NCI-H2171 treated with DMSO at 0.1 percent for 48 hours (cell line): ENCODE measurements at regions not wholly inside any gene's neighbourhood (a gene's known extent, or its start where the extent isn't known, plus 50 kb on each side); places are given as distances from the start of the nearest gene placed in this dataset.
"Not testable (repeated sequence)": the region's sequence is repeated elsewhere in the genome, so short reads cannot be mapped to it uniquely, and the experiment has no call there.

Source experiments
- DNase-seq: peaks from one replicate; lab custom pipeline; 2025; lab: John Stamatoyannopoulos, UW

DNA sequence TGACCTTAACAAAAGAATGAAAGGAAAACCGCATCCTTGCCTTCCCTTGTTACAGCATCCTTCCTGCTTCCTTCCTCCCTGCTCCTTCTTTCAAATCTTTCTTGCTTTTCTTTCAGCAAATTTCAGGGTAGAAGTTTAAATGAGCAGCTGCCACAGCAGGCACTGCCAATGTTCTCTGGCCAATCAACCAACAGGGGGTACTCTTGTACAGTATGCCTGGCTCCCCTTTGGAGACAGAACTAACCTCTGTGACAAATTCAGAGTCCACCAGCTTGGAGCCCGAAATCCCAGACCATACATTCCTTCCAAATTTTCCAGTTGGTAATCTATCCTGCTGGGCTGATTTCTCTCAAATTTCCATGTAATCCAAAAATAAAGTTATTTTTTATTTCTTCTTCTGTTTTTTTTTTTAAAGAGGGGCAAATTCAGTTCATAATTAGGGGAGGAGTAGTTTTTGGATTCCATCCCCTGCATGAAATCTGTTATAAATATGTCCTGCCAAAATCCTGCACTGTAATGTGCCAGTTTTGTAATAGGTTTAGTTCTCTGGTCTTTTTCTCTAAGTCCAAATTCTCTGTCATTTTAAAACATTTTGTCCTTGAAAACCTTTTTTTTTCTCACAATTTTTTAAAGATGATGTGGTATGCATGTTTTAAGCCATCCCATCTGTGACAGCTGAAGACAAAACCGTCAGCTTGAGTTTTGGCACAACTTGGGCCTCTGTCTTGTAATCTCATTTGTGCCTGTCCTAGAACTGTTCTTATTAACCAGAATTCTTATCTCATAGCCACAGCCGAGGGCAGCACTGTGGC lies 610.0 kb upstream of the LMO3 start:
- DNase-seq: no peak

DNA sequence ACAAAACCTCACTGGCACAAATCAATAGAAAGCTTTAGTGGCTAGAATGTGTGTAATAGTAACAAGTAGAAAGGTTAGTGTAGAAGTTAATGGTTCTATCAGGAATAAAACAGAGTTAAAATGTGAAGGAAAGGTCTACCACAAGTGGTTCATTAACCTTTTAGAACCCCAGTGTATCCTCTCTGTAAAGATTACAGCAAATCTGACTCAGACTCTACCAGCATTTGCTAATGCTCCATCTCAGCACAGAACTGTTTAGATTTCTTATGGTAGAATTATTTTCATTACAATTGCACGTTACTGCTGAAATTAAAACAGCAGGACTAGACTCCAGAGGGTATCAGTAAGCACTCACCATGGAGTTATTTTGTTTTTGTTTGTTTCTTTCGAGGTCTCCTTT lies 609.0 kb upstream of the LMO3 start:
- no peak for DNase-seq

DNA sequence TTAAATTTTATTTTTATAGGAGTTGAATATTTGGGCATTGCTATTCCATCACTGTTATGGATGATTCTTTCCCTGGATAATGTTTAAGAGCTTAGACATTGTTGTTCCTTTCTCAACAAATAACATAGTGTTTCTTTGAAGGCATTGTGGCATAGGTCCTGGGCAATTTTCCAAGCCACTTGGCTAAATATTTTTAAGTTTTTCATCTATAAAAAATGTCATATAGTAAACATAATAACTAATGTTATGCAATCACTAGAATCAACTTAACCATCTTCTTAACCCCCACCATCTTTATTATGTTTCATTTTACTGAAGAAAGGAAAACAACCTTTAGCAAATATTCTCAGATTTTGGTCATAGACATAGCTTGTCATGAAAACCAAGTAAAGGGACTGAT lies 600.6 kb upstream of the LMO3 start:
- DNase-seq: no peak

DNA sequence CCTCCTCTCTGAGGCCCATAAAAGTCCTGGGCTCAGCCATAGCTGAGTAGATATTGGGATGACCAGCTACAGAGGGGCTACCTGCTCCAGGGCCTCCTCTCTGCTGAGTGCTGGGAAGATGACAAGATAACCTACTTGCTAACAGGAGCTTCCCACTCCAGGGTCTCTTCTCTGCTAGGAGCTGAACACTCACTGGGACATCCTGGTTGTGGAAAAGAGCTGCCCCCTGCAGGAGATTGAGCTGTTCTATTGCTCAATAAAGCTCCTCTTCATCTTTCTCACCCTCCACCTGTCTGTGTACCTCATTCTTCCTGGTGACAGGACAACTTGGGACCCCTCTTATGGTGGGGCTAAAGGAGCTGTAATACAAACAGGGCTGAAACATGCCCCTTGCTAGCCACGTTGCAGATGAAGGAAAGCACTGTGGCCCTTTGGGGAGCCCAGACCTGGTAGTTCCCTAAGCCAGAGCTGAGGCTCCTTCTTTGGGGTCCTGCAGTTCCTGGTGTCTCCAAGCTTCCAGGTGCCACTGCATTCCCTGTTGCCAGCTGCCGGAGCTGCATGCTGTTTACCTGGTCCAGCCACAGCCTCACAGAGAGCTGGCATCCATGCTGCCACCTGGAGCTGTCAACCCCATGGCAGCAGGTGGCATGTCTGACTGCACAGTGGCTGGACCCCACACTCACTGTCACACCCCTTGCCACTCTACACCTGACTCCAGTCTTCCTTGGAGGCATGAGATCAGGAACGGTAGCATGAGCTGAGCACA lies 598.5 kb upstream of the LMO3 start:
- DNase-seq: no peak

DNA sequence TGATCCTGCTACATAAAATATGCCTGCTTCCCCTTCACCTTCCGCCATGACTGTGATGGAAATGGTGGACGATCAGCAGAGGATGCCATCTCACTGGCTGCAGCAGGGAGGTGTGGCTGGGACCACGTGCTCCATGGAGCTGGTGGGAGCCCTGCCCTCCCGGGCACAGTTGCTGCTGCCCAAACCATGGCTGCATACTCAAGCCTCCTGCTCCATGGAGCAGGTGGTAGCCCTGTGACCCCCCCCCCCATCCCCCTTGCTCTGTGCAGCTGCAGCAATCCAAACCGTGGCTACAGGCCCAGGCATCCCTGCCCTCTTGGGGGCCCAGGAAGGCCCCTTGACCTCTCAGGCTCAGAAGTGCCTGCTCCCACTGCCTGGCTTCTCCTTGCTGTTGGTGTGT lies 597.5 kb upstream of the LMO3 start:
- no peak for DNase-seq

DNA sequence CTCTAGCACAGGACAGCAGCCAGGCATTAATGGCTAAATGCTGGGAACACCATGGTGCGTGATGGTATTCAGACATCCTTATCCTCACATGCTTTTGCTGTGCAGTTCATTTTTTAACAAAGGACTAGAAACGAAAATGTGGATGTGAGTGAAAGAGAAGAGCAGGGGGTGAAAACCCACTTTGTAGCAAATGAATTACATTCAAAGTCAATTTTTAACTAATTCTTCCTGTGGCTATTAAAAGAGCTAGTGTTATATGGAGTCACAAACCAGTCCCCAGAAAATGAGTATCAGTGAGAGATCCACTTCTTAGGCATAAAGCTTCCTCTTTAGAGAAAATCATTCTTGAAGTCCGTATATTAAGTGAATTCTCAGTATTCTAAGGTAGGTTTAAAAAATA lies 592.0 kb upstream of the LMO3 start:
- no peak for DNase-seq

DNA sequence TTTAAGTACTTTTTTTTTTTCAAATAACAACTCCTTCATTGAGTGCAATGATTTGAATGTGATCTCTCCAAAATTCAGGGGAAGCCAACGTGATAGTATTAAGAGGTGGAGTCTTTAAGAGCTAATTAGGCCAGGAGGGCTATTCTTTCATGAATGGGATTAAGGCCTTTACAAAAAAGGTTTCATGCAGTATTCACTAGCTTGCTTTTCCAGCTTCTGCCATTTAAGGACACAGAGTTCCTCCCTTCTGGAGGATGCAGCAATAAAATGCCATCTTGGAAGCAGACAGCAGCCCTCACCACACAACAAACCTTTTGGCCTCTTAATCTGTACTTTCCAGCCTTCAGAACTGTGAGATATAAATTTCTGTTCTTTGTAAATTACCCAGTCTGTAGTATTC lies 586.8 kb upstream of the LMO3 start:
- no peak for DNase-seq

DNA sequence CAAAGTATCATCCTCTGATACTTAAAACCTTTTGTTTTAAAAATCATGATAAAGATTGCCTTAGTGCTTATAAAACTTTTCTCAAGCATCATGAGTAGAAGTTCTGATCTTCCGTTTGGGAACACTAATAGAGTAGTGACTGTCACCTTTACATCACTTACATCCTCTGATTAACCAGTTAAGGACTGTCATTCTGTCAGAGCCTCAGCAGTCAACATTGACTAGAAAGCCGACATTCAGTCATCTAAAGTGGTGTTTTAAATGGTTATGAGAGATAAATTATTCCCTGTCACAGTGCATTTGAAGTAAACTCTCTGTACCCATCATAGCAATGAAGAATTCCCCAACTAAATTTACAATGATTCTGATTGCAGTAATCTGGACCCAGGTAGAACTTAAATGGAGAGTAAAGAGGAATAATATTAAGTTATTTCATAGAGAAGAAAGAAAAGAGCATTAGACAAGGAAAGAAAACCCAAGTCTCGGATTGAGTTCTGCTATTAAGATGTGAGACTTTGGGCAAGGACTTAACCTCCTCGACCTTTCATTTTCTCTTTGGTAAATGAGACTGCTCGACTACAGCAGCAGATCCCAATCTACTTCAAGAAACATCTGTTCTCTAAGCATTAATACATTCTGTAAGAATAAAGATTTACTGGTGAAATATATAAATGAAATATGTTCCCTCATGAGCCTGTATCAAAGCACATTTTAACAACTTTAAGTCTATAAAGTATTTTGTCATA lies 563.9 kb upstream of the LMO3 start:
- DNase-seq: no peak

DNA sequence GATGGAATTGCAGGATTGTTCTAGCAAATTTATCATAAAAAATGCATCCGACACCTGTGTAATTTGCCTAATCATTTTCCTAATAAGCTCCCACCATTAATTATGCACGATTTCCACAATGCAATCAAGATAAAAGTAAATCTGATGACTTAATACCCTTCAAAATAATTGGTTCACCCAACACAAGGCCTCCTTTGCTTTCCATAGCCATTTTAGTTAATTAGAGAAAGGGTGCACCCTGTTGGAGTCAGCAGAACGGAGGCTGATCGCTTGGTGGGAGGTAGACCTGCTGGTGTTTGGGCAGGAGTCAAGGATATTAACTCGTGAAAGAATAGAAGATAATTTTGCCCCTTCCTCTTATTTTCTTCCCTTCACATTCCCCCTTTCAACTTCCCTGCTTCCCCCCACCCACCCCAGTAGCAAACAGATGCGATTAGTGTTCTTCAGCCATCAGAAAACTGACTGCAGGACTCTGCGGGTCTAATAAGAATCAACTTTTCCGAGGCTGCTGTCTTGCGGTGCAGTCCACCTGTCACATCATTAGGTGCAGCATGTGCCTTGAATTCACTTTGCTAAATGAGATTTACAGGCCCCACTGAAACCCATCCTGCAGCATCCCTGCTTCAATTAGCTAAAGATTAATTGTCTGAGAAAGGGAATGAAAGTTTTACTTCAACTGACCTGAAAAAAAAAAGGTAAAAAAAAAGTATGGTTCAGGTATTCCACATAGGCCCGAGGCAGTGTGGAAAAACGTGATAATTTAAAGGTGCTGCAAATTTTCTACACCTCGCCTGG lies 553.7 kb upstream of the LMO3 start:
- DNase-seq: no peak

DNA sequence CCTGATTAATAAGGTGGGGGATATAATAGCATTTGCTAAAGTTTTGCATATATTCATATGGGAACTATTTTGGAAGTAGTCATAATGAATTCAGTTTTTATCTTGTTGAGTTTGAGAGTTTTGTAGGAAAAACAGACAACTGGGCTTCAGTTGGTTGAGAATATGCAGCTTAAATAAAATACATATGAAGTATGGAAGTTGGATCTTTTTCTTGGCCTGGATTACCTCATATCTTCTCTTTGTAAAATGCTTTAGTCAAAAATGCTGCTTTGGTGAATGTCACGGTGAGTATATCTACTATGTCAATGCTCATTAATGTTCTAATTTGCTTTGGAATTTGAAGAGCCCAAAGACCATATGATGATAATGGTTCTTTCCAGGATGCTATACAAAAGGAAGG lies 552.2 kb upstream of the LMO3 start:
- no peak for DNase-seq

DNA sequence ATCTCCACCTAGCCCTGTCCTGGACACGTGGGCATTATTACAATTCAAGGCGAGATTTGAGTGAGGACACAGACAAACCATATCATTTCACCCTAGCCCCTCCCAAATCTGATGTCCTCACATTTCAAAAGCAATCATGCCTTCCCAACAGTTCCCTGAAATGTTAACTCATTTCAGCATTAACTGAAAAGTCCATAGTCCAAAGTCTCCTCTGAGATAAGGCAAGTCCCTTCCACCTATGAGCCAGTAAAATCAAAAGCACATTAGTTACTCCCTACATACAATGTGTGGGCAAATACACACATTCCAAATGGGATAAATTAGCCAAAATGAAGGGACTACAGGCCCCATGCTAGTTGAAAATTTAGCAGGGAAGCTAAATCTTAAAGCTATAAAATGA lies 546.0 kb upstream of the LMO3 start:
- DNase-seq: no peak

DNA sequence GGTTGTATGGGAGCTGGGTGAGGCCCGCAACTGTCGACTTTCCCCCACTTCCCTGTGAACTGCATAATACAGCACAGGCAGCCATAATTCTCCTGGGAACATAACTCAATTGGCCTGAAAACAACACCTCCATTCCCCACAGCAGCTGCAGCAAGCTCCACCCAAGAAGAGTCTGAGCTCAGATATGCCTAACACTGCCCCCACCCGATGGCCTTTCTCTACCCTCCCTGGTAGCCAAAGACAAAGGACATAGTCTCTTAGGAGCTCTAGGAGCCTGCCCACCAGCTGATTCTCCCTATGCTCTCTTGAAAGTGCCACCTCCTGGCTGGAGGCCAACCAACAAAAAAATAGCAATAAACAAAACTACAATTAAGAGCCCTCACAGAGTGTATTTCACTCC lies 542.7 kb upstream of the LMO3 start:
- DNase-seq: no peak

DNA sequence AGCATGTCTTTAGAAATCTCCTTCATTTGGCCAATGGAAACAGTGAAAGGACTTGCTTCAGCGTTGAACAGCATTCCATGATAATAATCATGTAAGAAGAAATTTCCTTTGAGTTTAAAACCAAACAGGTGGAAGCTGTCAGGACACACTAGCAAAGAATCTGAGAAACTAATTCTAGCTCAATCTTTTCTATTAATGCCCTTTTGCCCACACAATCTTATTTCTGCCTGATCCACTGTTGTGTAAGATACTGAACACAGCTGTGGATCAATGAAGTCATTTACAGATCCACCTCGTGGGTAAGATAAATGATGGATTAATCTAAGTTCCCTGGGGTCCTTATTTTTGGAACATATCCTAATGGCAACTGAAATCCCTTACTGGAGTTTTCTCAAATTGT lies 536.9 kb upstream of the LMO3 start:
- DNase-seq: no peak

DNA sequence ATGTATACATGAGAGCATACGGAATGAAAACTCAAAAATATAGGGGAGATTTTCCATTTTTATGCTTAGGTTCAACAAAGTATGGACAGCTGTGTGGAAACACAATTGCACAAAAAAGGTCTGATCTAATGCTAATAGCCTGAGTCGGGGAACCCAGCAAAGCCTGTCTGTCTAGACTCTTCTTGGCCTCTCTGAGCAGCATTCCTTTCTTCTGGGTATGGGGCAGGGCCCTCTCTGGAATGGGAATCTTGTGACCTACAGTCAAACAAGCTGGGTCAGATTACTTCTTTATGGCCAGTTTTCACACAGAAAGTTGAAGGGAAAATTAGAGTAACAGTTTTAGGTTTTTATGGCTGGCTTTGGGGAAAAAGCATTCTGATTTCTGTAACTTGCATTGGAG lies 534.0 kb upstream of the LMO3 start:
- DNase-seq: no peak

DNA sequence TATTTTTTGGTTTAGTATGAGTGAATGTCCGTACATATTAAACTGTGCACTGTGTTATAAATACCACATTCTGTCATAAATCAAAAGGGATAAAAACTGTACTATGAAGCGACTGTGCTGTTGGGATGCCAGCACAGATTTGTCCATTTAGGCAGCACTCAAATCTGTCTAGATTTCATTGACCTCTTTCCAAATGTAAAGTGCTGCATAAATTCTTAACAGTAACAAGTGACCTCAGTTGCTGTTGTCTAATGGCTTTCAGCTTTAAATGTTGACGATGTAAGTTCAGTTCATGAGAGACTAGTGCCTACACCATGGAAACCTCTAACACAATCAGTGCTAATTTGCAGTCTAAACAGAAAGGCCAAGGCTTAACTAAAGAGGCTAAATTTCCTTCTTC lies 531.4 kb upstream of the LMO3 start:
- no peak for DNase-seq

DNA sequence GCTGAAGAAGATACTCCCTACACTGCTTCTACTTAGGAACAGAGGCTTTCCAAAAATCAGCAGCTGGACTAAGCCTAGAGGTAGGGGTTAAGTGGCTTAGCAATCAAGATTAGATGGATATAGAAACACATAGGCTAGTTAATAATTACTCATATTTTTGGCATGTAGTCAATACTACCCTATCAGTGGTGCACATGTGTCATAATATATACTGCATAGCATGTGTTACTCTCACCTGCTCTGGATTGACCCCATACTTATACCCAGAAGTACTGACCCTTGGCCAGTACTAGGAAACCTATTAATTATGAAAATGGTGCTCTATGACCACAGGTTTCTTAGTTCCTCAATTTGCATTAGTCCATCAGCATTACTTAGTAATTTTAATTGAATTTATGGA lies 528.4 kb upstream of the LMO3 start:
- no peak for DNase-seq

DNA sequence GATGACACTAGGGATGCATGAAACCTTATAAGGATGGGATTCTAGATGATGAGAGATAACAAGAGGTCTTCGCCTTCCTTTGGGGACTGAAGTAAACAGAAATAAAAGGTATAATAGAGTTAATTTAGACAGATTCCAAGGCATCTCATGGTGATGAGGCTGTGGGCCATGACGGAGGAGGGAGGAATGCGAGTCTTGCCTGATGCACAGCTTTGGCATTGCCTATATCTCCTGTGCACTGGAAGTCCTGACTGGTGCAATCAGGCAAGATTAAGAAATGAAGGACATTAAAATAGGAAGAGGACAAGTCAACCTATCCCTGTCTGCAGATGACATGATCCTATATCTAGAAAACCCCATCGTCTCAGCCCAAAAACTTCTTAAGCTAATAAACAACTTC lies 526.4 kb upstream of the LMO3 start:
- no peak for DNase-seq

DNA sequence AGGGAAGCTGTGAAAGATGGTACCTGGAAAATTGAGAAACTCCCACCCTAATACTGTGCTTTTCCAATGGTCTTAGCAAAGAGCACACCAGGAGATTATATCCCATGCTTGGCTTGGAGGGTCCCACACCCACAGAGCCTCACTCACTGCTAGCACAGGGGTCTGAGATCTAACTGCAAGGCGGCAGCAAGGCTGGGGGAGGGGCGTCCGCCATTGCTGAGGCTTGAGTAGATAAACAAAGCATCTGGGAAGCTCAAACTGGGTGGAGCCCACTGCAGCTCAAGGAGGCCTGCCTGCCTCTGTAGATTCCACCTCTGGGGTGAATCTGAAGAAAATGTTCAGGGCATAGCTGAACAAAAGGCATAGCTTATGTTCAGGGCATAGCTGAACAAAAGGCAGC lies 510.6 kb upstream of the LMO3 start:
- DNase-seq: not testable (repeated sequence)

DNA sequence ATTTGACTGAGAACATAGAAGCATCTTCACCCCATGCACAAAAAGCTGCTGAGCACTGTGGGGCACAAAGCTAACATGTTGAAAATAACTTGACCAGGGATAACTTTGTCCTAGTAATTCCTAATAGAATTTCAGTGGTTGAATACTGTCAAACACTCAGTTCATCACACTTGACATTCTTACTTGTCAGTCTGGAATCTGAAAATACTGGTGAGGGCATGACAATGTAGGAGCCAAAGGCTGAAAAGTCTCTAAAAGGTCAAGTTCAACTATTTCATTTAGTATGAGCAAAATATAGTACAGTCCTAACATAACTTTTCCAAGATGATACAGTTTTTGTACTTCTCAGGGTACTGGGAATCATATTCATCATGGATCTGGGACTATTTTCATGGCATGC lies 504.4 kb upstream of the LMO3 start:
- DNase-seq: no peak

DNA sequence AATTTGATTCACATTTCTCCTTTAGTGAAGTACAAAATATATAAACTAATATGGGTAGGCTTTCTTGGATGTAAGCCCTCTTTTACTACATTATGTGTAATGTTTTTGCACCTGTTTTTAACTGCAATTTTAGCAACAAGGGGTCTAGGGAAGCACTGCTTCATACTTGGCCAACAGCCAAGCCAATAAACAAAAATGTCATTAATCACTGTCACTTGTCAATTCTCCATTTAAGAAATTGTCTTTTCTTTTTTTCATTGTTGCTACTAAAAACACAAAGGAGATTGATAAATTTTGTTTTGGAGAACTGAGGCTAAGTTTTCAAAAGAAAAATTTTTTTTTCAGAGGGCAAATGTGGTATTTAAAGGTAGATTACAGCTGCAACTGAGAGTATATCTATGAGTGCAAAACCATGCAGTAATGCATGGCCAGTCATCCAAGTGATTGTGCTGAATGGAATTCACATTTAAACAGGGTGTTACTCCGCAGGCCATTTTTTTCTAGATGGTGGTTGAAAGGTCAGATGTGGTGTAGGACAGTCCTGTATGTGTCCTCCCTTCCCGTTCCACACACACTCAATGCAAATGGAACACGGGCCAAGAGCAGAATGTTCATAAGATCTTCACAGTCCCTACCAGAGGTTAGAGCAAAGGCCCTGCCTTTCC lies 503.0 kb upstream of the LMO3 start:
- DNase-seq: no peak

DNA sequence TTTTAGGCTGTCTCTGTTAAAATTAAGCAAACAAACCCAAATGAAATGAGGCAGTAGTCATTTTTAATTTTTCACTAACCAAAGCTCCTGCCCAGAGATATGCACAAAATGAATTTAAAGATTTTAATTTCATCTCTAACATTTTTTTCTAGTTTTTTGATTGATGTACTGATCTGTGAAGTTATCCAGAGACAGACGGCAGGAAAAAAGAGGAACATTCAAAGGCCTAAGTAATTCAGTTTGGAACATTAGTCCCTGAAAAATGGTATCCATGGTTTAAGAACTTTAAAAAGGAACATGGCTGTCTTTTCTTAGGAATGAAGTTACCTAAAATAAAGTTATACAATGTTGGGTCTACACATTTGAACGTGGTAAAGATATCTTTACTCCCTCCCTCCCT lies 498.8 kb upstream of the LMO3 start:
- no peak for DNase-seq

DNA sequence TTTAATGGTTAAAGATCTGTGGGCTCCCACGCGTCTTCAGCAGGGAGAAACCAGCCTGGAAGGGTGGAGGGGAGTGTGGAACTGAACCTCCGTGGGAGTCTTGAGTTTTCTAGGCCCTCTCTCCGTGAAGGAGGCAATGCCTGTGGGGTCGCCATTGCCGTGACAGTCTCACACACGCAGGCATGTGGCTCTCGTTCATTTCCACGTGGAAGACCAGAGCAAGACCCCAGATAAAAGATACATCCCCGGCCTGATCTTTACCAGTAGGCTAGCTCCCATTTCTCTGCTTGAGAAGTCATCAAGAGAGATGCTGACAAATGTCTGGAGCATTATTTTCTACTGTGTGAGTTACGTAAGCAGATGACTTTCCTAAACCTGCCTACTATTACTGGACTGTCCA lies 491.7 kb upstream of the LMO3 start:
- DNase-seq: no peak
